ENCODE measurements at regions not wholly inside any gene's neighbourhood (a gene's known extent, or its start where the extent isn't known, plus 50 kb on each side); places are given as distances from the start of the nearest gene placed in this dataset.
"Not testable (repeated sequence)": the region's sequence is repeated elsewhere in the genome, so short reads cannot be mapped to it uniquely, and the experiment has no call there.

GRCh38 chr15:31221936-31222515, 104.6 kb upstream of the KLF13 start:
- no peak for DNase-seq

- no peak for DNase-seq
Measured at GRCh38 chr15:31222773-31223341, 103.8 kb upstream of the KLF13 start.

GRCh38 chr15:31223478-31224350, 102.9 kb upstream of the KLF13 start:
- no peak for DNase-seq

- DNase-seq, result not testable (repeated sequence)
Measured at GRCh38 chr15:31224661-31225060, 102.0 kb upstream of the KLF13 start.

GRCh38 chr15:31225356-31225955, 101.2 kb upstream of the KLF13 start:
- DNase-seq, result no peak

- no peak for DNase-seq
Measured at GRCh38 chr15:31226021-31226420, 100.6 kb upstream of the KLF13 start.

GRCh38 chr15:31227235-31227634, 99.4 kb upstream of the KLF13 start:
- no peak for DNase-seq

- peak in 1 of 2 donors; percentile 80 for DNase-seq
Measured at GRCh38 chr15:31228011-31228484, 98.6 kb upstream of the KLF13 start.

- DNase-seq, result no peak
Measured at GRCh38 chr15:31228980-31229826, 97.4 kb upstream of the KLF13 start.

- no peak for DNase-seq
Measured at GRCh38 chr15:31230630-31231485, 95.8 kb upstream of the KLF13 start.

GRCh38 chr15:31234815-31235214, 91.8 kb upstream of the KLF13 start:
- DNase-seq, result no peak

- no peak for DNase-seq
Measured at GRCh38 chr15:31235311-31236183, 91.1 kb upstream of the KLF13 start.

- DNase-seq, result no peak
Measured at GRCh38 chr15:31236184-31237042, 90.2 kb upstream of the KLF13 start.

- no peak for DNase-seq
Measured at GRCh38 chr15:31237043-31237324, 89.7 kb upstream of the KLF13 start.

- DNase-seq, result no peak
Measured at GRCh38 chr15:31238906-31239305, 87.7 kb upstream of the KLF13 start.

- no peak for DNase-seq
Measured at GRCh38 chr15:31239409-31239808, 87.2 kb upstream of the KLF13 start.

- DNase-seq, result no peak
Measured at GRCh38 chr15:31241888-31242522, 84.6 kb upstream of the KLF13 start.

GRCh38 chr15:31243895-31244294, 82.7 kb upstream of the KLF13 start:
- no peak for DNase-seq

- no peak for DNase-seq
Measured at GRCh38 chr15:31245135-31245689, 81.4 kb upstream of the KLF13 start.
